KMS-11 (cell line): ENCODE measurements at regions not wholly inside any gene's neighbourhood (a gene's known extent, or its start where the extent isn't known, plus 50 kb on each side); places are given as distances from the start of the nearest gene placed in this dataset.

Experiments
- H2AFZ ChIP-seq: fragments of 200-600 bp; sonication (generic); 2 replicates; pipeline ENCODE4 v1.6.1; 2016; ENCODE audit warnings: antibody characterized with exemption, mixed run types, low read depth
- H3K27ac ChIP-seq: fragments of 200-600 bp; sonication (generic); 2 replicates; pipeline ENCODE4 v1.6.1; 2016; ENCODE audit warnings: mild to moderate bottlenecking, mixed run types
- H3K27me3 ChIP-seq: fragments of 200-600 bp; sonication (generic); 2 replicates; pipeline ENCODE4 v1.6.1; 2017; ENCODE audit warnings: mild to moderate bottlenecking, low read depth, mixed run types, moderate library complexity; ENCODE audit not compliant: insufficient read depth
- H3K36me3 ChIP-seq: fragments of 200-600 bp; sonication (generic); 2 replicates; pipeline ENCODE4 v1.6.1; 2017; ENCODE audit warnings: mild to moderate bottlenecking, mixed run types; ENCODE audit not compliant: insufficient read depth
- H3K4me1 ChIP-seq: fragments of 200-600 bp; sonication (generic); 2 replicates; pipeline ENCODE4 v1.6.1; 2016; ENCODE audit warnings: mild to moderate bottlenecking, low read depth, mixed run types; ENCODE audit not compliant: poor library complexity, severe bottlenecking
- H3K4me2 ChIP-seq: fragments of 200-600 bp; sonication (generic); 2 replicates; pipeline ENCODE4 v1.7.0; 2016; ENCODE audit warnings: mild to moderate bottlenecking, mixed run types
- H3K4me3 ChIP-seq: fragments of 200-600 bp; sonication (generic); IDR thresholded peaks from 2 replicates; pipeline ENCODE4 v1.6.1; 2017; ENCODE audit warnings: low read depth, low read length, mixed read lengths; ENCODE audit not compliant: insufficient read depth
- H3K79me2 ChIP-seq: fragments of 200-600 bp; sonication (generic); 2 replicates; pipeline ENCODE4 v1.6.1; 2016; ENCODE audit warnings: low read depth, mixed run types; ENCODE audit not compliant: insufficient read depth
- H3K9ac ChIP-seq: fragments of 200-600 bp; sonication (generic); 2 replicates; pipeline ENCODE4 v1.6.1; 2016; ENCODE audit warnings: mild to moderate bottlenecking, mixed run types
- H4K20me1 ChIP-seq: fragments of 200-600 bp; sonication (generic); 2 replicates; pipeline ENCODE4 v1.6.1; 2016; ENCODE audit warnings: mild to moderate bottlenecking, mixed run types; ENCODE audit not compliant: insufficient read depth
- TF ChIP-seq, protein P1 (sequence below): fragments of 200-600 bp; sonication (generic); conservative IDR thresholded peaks from 2 replicates; pipeline ENCODE4 v1.6.1; 2017; ENCODE audit warnings: low read depth, mild to moderate bottlenecking, antibody characterized with exemption, low read length, moderate library complexity, mixed read lengths

DNA sequence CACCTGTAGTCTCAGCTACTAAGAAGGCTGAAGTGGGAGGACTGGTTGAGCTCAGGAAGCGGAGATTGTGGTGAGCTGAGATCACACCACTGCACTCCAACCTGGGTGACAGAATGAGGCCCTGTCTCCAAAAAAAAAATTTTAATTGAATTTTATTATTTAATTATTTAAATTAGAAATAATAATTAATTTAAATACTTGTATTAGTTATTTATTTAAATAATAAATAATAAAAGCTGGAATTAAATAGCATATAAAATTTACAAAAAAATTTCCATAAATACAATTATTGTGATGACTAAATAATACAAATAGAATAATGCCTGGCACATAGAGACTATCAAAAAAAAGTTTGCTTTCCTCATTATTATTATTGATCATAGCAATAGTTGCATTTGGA, 371.5 kb downstream of the KCNA4 start:
- no peaks in the 10 kb centered on the region for H3K36me3 ChIP-seq
- H4K20me1 ChIP-seq: no peaks in the 10 kb centered on the region
- no peak overlapping the region for H3K4me2 ChIP-seq
- TF ChIP-seq, protein P1, sequence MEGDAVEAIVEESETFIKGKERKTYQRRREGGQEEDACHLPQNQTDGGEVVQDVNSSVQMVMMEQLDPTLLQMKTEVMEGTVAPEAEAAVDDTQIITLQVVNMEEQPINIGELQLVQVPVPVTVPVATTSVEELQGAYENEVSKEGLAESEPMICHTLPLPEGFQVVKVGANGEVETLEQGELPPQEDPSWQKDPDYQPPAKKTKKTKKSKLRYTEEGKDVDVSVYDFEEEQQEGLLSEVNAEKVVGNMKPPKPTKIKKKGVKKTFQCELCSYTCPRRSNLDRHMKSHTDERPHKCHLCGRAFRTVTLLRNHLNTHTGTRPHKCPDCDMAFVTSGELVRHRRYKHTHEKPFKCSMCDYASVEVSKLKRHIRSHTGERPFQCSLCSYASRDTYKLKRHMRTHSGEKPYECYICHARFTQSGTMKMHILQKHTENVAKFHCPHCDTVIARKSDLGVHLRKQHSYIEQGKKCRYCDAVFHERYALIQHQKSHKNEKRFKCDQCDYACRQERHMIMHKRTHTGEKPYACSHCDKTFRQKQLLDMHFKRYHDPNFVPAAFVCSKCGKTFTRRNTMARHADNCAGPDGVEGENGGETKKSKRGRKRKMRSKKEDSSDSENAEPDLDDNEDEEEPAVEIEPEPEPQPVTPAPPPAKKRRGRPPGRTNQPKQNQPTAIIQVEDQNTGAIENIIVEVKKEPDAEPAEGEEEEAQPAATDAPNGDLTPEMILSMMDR: no peak
- H3K79me2 ChIP-seq: no peaks in the 10 kb centered on the region
- no peak overlapping the region for H2AFZ ChIP-seq
- no peak overlapping the region for H3K4me3 ChIP-seq
- H3K27me3 ChIP-seq: no peaks in the 10 kb centered on the region
- no peak overlapping the region for H3K9ac ChIP-seq
- H3K27ac ChIP-seq: no peak overlapping the region
- H3K4me1 ChIP-seq: no peaks in the 10 kb centered on the region

DNA sequence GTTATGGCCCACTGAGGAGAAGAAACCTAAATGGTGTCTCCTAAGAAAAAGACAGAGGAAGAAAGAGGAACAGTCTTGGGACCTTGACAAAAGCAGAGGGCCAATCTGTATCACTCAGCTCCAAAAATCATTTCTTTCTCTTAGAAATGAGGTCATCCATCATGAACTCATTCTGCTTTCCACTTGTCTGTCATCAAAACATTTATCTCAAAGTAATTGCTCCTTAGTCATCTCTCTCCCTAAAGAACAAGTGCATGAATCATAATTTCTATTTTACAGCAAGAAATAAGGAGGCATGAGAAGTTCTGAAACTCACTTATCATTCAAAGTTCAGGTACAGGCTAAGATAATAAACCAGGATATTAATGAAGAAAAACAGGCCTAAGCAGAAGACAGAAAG, 375.6 kb downstream of the KCNA4 start:
- TF ChIP-seq, protein P1: no peak
- Histone ChIP-seq H3K27me3 (no peaks in the 10 kb centered on the region), H3K4me3 (no peak overlapping the region), H4K20me1 (no peaks in the 10 kb centered on the region), H3K4me2 (no peak overlapping the region), H3K27ac (no peak overlapping the region), H2AFZ (no peak overlapping the region), H3K9ac (no peak overlapping the region), H3K36me3 (no peaks in the 10 kb centered on the region), H3K79me2 (no peaks in the 10 kb centered on the region), H3K4me1 (no peaks in the 10 kb centered on the region)

DNA sequence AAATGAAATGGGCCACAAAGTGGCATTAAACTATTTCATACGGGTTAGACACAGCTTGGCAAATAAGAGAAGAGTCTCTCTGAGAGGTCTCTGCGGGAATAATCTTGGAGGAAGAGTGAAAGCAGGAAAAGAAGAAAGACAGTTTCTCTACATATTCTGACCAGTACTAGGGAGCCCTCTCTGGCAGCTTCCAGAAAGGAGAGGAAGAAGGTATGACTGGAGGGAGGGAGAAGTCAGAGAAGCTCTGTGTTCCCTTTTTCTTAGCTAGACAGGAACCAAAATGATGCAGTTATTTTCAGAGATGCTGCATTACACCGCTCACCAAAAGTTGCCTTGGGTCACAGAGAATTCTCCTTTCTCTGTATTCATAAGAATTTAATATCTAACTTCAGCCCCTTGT, 382.1 kb downstream of the KCNA4 start:
- H2AFZ ChIP-seq: no peak overlapping the region
- H3K79me2 ChIP-seq: no peaks in the 10 kb centered on the region
- no peak overlapping the region for H3K4me2 ChIP-seq

DNA sequence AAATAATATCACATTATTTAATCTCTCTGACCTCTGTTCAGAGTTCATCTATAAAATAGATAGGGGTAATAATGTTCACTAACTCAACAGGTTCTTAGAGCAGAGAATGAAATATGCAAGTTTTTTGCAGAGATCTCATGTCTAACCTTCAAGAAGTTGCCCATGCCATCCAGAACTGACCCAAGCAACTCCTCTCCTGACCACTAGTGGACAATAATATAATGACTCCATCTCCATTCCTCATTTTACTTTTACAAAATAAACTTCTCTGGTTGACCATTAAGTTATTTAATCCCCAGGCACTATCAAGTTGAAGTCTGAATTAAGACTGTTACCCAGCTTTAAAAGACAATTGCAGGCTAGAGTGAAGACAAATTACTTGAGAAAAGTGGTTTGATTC, 382.6 kb downstream of the KCNA4 start:
- no peaks in the 10 kb centered on the region for H3K27me3 ChIP-seq
- no peak overlapping the region for H3K4me3 ChIP-seq
- H3K27ac ChIP-seq: no peak overlapping the region
- H3K36me3 ChIP-seq: no peaks in the 10 kb centered on the region
- no peak overlapping the region for H3K9ac ChIP-seq
- no peak overlapping the region for H2AFZ ChIP-seq
- no peaks in the 10 kb centered on the region for H3K4me1 ChIP-seq
- H4K20me1 ChIP-seq: no peaks in the 10 kb centered on the region
- no peak overlapping the region for H3K4me2 ChIP-seq
- no peaks in the 10 kb centered on the region for H3K79me2 ChIP-seq
- TF ChIP-seq, protein P1: no peak

More for the DNA sequence above, 382.1 kb downstream of the KCNA4 start:
- TF ChIP-seq, protein P1: no peak
- Histone ChIP-seq H4K20me1 (no peaks in the 10 kb centered on the region), H3K27me3 (no peaks in the 10 kb centered on the region), H3K9ac (no peak overlapping the region), H3K36me3 (no peaks in the 10 kb centered on the region), H3K4me3 (no peak overlapping the region), H3K4me1 (no peaks in the 10 kb centered on the region), H3K27ac (no peak overlapping the region)
